GM18498 (cell line): ENCODE measurements at regions not wholly inside any gene's neighbourhood (a gene's known extent, or its start where the extent isn't known, plus 50 kb on each side); places are given as distances from the start of the nearest gene placed in this dataset.
"Not testable (repeated sequence)": the region's sequence is repeated elsewhere in the genome, so short reads cannot be mapped to it uniquely, and the experiment has no call there.

ENCODE experiments used
- ATAC-seq: cut with Tn5 transposase; IDR thresholded peaks from one replicate; pipeline ENCODE4 v1.9.1; 2021; ENCODE audit warnings: mild to moderate bottlenecking, moderate library complexity; ENCODE audit not compliant: unreplicated experiment

DNA sequence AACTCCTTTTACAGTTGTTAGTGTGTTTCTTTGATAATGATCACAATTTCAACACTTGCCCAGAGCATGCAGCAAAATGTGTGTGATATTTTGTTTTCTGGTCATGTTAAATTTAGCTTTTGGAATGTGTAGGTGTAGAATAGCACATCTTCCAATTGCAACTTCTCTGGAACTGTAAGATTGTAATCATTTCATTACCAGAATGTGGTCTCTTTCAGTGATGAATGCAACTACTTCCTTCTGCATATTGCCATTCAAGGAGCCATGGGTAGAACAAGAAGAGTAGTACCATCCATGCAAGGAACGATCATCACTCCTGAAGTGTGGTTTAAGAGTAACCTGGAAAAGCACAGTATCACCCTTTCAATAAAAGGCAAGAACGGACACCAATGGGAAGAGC lies 548.8 kb upstream of the ZNF804A start:
- no peak for ATAC-seq

GRCh38 chr2:184053326-184053725 lies 545.0 kb upstream of the ZNF804A start:
- ATAC-seq: no peak

- ATAC-seq: not testable (repeated sequence)
These were observed 543.9 kb upstream of the ZNF804A start for GRCh38 chr2:184054419-184054818.

DNA sequence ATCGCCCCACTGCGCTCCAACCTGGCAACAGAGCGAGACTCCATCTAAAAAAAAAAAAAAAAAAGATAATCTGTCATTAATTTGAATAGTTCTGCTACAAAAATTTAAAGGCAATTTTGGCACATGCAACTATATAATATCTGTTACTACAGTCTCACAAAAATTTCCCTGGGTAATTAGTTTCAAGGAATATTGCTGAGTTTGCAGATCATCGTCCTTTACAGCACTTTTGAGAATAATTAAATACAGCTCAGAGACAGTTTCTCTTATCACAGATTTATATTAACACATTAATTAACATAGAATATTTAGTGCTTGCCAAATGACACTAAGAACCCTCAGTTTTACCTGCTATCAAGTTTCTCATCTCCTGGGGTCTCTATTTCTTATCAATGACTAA lies 540.4 kb upstream of the ZNF804A start:
- ATAC-seq: no peak

- not testable (repeated sequence) for ATAC-seq
These were observed 538.1 kb upstream of the ZNF804A start for GRCh38 chr2:184060268-184060667.

DNA sequence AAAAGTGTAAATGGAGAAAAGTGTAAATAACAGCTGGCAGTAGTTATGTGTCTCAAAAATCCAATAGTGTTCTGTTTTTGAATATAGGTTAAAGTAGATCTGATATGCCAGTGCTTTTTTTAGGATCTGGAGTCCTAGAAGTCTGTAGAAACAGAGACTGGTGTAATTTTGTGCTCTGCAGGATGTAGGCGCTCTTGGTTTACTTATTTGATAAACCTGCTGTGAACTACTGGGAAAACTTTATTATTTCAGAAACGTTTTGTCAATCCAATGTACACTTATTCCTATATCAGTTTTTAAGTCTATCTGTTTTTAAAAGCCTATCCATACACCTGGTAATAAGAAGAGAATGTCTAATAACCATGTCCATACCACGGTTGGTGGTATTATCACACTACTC lies 530.8 kb upstream of the ZNF804A start:
- no peak for ATAC-seq

DNA sequence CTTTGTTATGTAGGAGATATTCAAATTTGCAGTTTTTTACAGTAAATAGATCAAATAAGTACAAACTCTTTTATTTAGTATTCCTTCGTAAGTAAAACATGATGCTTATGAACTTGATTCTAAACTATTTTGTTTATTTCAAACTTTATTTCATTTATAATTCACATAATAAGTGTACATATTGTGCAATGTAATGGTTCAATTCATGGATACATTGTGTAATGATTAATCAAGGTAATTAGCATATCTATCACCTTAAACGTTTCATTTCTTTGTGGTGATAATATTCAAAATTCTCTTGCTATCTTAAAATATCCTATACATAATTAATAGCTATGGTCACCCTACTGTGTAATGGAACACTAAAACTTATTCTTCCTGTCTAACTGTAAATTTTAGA lies 525.9 kb upstream of the ZNF804A start:
- ATAC-seq: no peak

DNA sequence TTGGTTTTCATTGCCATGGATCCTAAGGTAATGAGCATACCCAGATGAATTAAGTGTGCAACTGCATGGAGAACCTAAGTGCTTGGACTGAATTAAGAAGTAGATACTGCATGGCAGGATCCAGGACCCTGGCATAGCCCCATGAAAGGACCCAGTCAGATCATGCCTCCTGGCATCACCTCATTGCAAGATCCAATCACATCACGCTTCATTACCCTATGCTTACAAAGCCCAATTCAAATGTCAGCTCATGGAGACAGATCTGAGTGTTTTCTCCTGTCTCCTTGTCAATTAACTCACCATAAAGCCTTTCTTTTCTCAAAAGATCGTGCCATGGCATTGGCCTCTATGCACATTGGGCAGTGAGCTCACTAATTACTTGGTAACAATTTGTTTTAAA lies 519.8 kb upstream of the ZNF804A start:
- ATAC-seq: no peak

DNA sequence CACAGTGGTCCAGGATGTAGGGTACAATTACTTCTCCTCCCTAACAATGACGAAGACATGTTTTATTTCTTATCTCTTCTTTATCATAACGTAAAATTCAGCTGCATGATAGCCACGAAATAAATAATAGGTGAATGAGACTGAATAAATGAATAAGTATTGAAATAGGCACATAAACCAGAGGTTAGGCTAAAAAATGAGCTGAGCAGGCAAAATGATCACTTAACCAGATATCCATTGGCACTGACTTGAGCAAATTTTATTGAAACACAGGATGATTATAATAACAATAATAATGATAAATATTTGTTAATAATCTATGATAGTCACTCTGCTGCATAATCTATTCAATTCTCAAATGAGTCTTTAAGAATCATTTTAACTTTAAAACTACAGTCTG lies 506.9 kb upstream of the ZNF804A start:
- no peak for ATAC-seq

DNA sequence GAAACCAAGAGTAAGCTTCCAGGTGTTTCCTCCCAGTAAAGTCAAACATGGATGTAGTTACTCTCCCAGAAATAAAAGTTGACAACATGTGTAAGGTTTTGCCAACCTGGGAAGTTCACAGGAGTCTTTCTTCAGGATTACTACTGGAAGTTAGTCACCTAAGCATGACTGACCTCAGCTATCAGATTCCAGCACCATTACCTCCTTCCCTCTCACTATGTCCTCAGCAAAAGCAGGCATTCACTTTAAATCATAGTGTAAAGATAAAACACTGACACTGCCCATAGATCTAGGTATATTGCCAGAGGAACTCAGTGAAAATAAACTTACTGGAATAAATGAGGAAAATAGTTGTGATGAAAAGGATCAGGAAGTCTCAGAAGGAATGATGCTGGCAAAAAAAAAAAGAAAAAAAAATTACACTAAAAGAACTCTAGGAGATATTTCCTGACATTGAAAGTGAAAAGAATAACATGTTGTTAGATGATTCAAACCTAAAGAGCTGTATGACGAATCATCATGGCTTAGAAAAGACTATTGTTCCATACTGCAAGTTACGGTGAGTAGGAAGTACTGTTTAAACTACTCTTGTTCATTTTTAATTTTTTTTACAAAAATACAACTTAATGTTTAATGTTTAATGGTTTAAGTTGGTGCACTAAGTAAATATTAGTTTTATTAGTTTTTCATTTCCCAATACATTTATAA lies 484.5 kb upstream of the ZNF804A start:
- ATAC-seq: no peak

DNA sequence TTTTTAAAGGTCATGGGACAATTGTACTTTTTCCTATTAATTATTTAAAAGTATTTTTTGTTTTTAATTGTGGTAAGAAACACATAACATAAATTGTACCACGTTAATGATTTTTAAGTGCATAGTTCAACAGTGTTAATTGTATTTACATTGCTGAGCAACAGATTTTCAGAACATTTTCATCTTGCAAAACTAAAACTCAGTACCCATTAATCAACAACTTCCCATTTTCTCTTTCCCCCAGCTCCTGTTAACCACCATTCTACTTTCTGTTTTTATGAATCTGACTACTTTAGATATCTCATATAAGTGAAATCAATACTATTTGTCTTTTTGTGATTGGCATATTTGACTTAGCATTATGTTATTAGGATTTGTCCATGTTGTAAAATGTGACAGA lies 483.9 kb upstream of the ZNF804A start:
- ATAC-seq: no peak

DNA sequence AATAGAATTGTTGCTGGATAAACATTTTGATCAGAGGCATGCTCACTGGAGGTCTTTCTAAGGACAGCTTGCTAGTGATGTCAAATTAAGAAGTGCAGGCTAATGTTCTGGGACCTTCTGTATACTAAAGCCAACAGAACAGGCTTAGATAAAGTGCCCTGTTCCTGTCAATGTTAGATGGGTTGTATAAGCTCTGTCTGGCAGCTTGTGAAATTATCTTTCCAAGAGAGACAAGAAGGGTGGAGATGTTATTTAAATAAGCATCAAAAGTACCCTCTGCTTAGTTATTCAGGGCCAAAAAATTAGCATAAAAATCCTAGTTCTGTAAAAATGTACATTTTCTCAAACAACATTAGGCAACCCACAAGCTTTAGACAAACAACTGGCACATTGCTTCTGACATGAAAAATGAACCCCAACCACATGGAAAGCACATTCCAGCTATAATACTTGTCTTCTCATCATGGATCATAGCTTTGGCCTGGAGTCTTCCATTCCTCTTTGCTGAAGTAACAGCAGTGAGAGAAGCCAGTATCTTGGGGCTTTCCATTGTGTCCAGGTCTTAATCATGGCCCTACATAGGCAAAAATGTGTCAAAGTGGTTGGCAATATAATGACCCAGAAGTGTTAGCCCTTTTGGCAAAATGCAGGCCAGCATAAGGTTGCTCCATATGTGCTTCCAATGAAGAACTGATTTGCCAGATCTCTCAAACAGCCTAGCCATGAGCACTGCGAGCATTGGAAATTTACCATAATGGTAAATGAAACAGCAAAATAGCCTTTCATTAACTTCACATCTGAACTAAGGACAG lies 478.1 kb upstream of the ZNF804A start:
- ATAC-seq: no peak

DNA sequence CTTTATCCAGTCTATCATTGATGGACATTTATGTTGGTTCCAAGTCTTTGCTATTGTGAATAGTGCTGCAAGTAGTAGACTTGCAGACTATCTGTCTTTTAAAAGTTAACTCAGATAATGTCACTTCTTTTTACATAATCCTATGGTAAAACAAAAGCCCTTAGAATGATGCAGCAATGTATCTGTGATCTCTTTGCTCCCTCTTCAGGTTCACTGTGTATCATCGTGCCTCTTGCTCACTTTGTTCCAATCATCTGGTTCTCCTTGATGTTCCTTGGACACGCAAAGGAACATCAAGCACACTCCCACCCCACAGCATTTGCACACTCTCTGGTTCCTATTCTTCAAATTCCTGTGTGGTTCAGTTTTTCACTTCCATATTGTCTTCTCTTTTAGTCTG lies 472.5 kb upstream of the ZNF804A start:
- ATAC-seq: no peak

DNA sequence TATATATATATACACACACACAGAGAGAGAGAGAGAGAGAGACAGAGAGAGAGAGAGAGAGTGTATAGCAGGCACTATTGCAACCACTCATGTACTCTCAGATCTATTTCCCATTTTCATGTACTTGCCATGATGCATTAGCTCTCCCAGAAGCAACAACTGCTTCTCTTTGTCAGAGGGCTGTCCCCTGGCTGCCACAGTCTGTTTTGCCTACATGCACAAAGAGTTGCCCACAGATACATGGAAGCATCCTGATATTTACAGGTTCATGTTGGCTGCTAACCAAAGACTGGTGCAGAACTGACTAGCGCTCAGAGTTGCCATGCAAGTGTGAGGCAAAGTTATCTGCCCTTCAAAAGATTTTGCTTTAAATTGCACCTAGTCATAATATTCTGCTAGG lies 469.3 kb upstream of the ZNF804A start:
- no peak for ATAC-seq

DNA sequence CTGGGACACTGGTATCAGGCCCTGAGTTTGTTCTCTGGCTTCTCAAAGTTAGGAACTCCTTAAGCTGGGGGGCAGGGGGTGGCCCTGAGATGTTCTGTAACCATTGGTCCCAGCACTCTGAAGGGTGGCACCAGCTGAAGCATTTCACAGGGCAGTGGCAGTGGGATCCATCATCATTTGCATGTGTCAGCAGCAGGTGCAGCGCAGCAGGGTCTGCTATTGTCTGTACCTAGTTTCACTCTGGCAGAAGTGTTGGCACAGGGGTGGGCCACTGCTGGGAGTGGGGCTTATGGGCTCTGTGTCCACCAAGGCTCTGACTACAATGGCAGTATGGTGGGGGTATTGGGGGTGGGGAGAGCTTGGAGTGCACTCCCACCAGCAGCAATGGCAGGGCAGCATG lies 460.4 kb upstream of the ZNF804A start:
- no peak for ATAC-seq

DNA sequence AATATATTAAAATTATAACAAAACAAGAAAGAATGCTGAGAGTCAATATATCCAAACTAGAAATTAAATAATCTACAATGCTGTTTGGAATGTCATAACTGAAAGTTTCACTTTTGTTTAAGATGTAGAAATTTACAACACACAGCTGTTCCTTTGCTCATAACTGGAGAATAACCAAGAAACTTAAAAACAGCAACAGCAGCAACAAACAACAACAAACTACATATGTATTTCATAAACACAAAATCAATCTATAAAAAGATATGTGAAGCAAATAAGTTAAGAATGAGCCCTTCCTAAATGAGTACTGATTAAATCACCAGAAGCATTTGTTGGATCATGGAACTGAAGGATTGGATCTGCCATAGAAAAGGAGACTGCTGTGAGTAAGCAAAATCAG lies 456.5 kb upstream of the ZNF804A start:
- no peak for ATAC-seq

DNA sequence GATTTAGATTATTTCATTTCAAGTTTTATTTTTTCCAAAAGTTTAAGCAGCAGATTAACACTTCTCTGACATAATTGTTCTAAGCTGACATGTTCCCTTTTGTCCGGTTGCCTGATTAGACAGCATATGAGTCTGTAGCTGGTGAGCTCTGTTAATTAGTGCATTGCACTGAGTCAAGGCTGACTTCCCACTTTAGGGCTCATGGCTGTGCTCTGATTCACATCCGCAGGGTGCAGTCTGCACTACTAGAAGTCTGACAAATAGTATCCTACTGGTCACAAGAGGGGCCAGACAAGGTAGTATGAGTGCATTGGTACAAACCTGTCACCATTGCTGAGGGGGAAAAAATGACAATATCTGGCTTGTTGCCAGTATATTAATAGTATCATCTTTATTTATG lies 443.9 kb upstream of the ZNF804A start:
- ATAC-seq: no peak

DNA sequence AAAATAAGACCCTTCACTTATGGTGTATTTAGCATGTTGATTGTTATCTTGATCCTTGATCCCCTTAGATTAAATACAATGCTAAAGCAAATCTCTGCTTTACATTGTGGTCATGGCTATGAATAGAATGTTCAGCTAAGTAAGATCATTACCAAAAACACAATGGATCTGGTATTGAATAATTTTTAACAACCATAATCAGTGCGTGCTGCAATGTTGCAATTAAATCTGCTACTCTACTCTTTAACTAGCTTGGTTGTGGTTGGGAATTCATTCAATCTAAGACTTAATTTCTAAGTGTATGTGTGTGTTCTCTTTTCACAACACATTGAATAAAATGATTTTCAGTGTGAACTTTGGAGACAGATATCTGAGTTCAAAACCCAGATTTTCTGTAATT lies 442.5 kb upstream of the ZNF804A start:
- ATAC-seq: no peak

- no peak for ATAC-seq
These were observed 441.2 kb upstream of the ZNF804A start for GRCh38 chr2:184157141-184157540.

DNA sequence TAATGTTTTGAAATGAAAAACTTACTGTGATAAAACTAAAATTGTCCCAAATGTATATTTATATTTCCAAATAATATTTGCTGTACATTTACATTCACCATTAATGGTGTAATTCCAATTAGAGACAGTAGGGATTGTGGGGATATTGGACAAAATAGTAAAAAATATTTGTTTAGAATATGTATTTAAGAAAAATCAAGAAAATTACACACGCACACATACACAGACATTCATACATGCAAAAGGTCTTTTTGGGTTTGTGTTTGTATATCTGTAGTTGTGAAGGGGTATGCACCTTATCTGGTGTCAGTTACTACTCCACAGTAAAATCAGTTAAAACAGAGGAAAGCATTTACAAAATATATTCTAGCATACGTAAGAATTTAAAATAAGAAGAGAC lies 435.9 kb upstream of the ZNF804A start:
- no peak for ATAC-seq

DNA sequence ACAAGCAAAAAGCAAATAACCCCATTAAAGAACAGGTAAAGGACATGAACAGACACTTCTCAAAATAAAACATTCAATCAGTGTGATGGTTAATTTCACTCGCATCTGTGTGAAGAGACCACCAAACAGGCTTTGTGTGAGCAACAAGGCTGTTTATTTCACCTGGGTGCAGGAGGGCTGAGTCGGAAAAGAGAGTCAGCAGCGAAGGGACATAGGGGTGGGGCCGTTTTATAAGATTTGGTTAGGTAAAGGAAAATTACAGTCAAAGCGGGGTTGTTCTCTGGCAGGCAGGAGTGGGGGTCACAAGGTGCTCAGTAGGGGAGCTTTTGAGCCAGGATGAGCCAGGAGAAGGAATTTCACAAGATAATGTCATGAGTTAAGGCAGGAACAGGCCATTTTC lies 429.5 kb upstream of the ZNF804A start:
- not testable (repeated sequence) for ATAC-seq

DNA sequence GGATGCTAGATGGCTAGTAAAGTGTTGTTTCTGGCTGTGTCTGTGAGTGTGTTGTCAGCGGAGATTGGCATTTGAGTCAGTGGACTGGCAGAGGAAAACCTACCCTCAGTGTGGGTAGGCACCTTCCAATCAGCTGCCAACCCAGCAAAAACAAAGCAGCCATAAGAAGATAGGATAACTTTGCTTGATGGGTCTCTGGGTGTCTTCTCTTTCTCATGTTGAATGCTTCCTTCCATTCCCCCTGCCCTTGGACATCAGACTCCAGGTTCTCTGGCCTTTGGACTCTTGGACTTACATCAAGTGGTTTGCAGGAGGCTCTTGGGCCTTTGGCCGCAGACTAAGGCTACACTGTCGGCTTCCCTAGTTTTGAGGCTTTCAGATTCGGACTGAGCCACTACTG lies 429.0 kb upstream of the ZNF804A start:
- no peak for ATAC-seq
